Right cardiac atrium (tissue), 5 donors: ENCODE measurements at regions not wholly inside any gene's neighbourhood (a gene's known extent, or its start where the extent isn't known, plus 50 kb on each side); places are given as distances from the start of the nearest gene placed in this dataset.
A peak's percentile ranks its signal among the peaks of the same experiment; 100 is the strongest.

ENCODE experiments used
- ATAC-seq, 2 donors: fragments of 200-7000 bp; cut with Tn5 transposase; one replicate each; pipeline versions ENCODE4 v1.8.0 to v1.9.1; 2020; ENCODE audit warnings: moderate library complexity in 2 of 2, mild to moderate bottlenecking in 1 of 2
- DNase-seq, 3 donors: peaks; one replicate each; pipeline ENCODE4 v3.0.0-alpha.2; 2020
- H3K27ac ChIP-seq: one replicate; pipeline ENCODE4 v1.5.1; 2013; ENCODE audit warnings: mild to moderate bottlenecking, low read length, control low read depth, moderate library complexity
- H3K27me3 ChIP-seq: one replicate; pipeline ENCODE4 v1.6.1; 2013; ENCODE audit not compliant: control insufficient read depth, insufficient read depth
- H3K4me1 ChIP-seq: one replicate; pipeline ENCODE4 v1.6.1; 2013; ENCODE audit warnings: low read length; ENCODE audit not compliant: control insufficient read depth, insufficient read depth
- H3K4me3 ChIP-seq: one replicate; pipeline ENCODE4 v1.5.1; 2013; ENCODE audit warnings: low read length, control low read depth
- H3K9me3 ChIP-seq: one replicate; pipeline ENCODE4 v1.6.1; 2013; ENCODE audit warnings: low read length; ENCODE audit not compliant: control insufficient read depth
- WGBS: extraction: QIAGEN DNeasy Blood & Tissue Kit; methylation state at CpG from one replicate; pipeline ENCODE4 v1.1.7; 2013; 5-methylcytosine and 5-hydroxymethylcytosine counted together
- intact Hi-C, 4 donors: fragments of 100-400 bp; cut with DNase I; formaldehyde crosslinking; loops; one replicate each; pipeline versions ENCODE4 v1.11.0 to v1.14.0; 2022 to 2023
- donor health status: healthy with polysubstance abuse.
- donor health status: DM: no; HTN: yes; CAD: no.
- donor health status: DM: no; HTN: no; CAD: no.
- donor health status: DM: no; HTN: yes; CAD: no; lungs with severe emphysema.
- donor health status: DM: yes; HTN: yes; CAD: no.

- ATAC-seq, result no peak
- Histone ChIP-seq H3K27ac (no peak overlapping the region), H3K4me1 (no peaks in the 10 kb centered on the region), H3K9me3 (no peaks in the 10 kb centered on the region), H3K4me3 (no peak overlapping the region), H3K27me3 (no peaks in the 10 kb centered on the region)
- no peak for DNase-seq
- intact Hi-C loops, result no loop called here
- 46% methylated on average over 7 of the region's 7 CpGs for WGBS
Observed at GRCh38 chr11:64484191-64485022, 71.3 kb upstream of the SLC22A11 start.

GRCh38 chr11:64485074-64485473, 70.7 kb upstream of the SLC22A11 start:
- WGBS, result 40% methylated on average over 12 of the region's 12 CpGs
- Histone ChIP-seq H3K27ac (no peak overlapping the region), H3K9me3 (no peaks in the 10 kb centered on the region), H3K27me3 (no peaks in the 10 kb centered on the region), H3K4me1 (no peaks in the 10 kb centered on the region), H3K4me3 (no peak overlapping the region)
- DNase-seq (no peak), ATAC-seq (peak; percentile 38 to 72)
- intact Hi-C loops, result no loop called here

GRCh38 chr11:64489831-64490441, 65.8 kb upstream of the SLC22A11 start:
- Histone ChIP-seq H3K9me3 (no peaks in the 10 kb centered on the region), H3K4me1 (no peaks in the 10 kb centered on the region), H3K27me3 (no peaks in the 10 kb centered on the region), H3K27ac (no peak overlapping the region), H3K4me3 (no peak overlapping the region)
- peak; percentile 71 to 74 for ATAC-seq
- peak; percentile 27 to 79 (median 76) for DNase-seq
- WGBS, result 21% methylated on average over 26 of the region's 26 CpGs
- intact Hi-C loops, result no loop called here

GRCh38 chr11:64490562-64491216, 65.1 kb upstream of the SLC22A11 start:
- intact Hi-C loops, result no loop called here
- no peaks in the 10 kb centered on the region for H3K4me1 ChIP-seq
- H3K9me3 ChIP-seq, result no peaks in the 10 kb centered on the region
- H3K27ac ChIP-seq, result no peak overlapping the region
- DNase-seq (no peak), ATAC-seq (peak in 1 of 2 donors; percentile 16)
- H3K4me3 ChIP-seq, result no peak overlapping the region
- no peaks in the 10 kb centered on the region for H3K27me3 ChIP-seq
- WGBS, result 74% methylated on average over 22 of the region's 22 CpGs

GRCh38 chr11:64492561-64492960, 63.2 kb upstream of the SLC22A11 start:
- Histone ChIP-seq H3K9me3 (no peaks in the 10 kb centered on the region), H3K27ac (no peak overlapping the region), H3K4me1 (no peaks in the 10 kb centered on the region), H3K27me3 (no peaks in the 10 kb centered on the region), H3K4me3 (no peak overlapping the region)
- intact Hi-C loops, result no loop called here
- 71% methylated on average over 1 of the region's 1 CpG for WGBS
- ATAC-seq (no peak), DNase-seq (no peak)

GRCh38 chr11:64498136-64498535, 57.6 kb upstream of the SLC22A11 start:
- no peaks in the 10 kb centered on the region for H3K9me3 ChIP-seq
- no peak for ATAC-seq
- no peaks in the 10 kb centered on the region for H3K27me3 ChIP-seq
- WGBS, result 67% methylated on average over 4 of the region's 4 CpGs
- intact Hi-C loops, result no loop called here
- no peak for DNase-seq
- no peak overlapping the region for H3K4me3 ChIP-seq
- H3K27ac ChIP-seq, result no peak overlapping the region
- H3K4me1 ChIP-seq, result no peaks in the 10 kb centered on the region

GRCh38 chr11:64499261-64500004, 56.3 kb upstream of the SLC22A11 start:
- no peak for ATAC-seq
- Histone ChIP-seq H3K9me3 (no peaks in the 10 kb centered on the region), H3K4me1 (no peaks in the 10 kb centered on the region), H3K27ac (no peak overlapping the region), H3K27me3 (no peaks in the 10 kb centered on the region), H3K4me3 (no peak overlapping the region)
- DNase-seq, result no peak
- intact Hi-C loops, result no loop called here
- 76% methylated on average over 16 of the region's 16 CpGs for WGBS

- Histone ChIP-seq H3K9me3 (no peaks in the 10 kb centered on the region), H3K4me1 (no peaks in the 10 kb centered on the region), H3K27ac (no peak overlapping the region), H3K4me3 (no peak overlapping the region), H3K27me3 (no peaks in the 10 kb centered on the region)
- intact Hi-C loops, result no loop called here
- ATAC-seq (no peak), DNase-seq (peak in 1 of 3 donors; percentile 62)
- WGBS, result 59% methylated on average over 28 of the region's 28 CpGs
Observed at GRCh38 chr11:64500176-64501013, 55.3 kb upstream of the SLC22A11 start.

GRCh38 chr11:64501500-64502427, 54.0 kb upstream of the SLC22A11 start:
- Histone ChIP-seq H3K4me3 (no peak overlapping the region), H3K9me3 (no peaks in the 10 kb centered on the region), H3K27ac (no peak overlapping the region), H3K4me1 (no peaks in the 10 kb centered on the region), H3K27me3 (no peaks in the 10 kb centered on the region)
- no peak for DNase-seq
- ATAC-seq, result no peak
- intact Hi-C loops, result no loop called here
- WGBS, result 51% methylated on average over 14 of the region's 14 CpGs
